ENCODE measurements at regions not wholly inside any gene's neighbourhood (a gene's known extent, or its start where the extent isn't known, plus 50 kb on each side); places are given as distances from the start of the nearest gene placed in this dataset.
"Not testable (repeated sequence)": the region's sequence is repeated elsewhere in the genome, so short reads cannot be mapped to it uniquely, and the experiment has no call there.

DNA sequence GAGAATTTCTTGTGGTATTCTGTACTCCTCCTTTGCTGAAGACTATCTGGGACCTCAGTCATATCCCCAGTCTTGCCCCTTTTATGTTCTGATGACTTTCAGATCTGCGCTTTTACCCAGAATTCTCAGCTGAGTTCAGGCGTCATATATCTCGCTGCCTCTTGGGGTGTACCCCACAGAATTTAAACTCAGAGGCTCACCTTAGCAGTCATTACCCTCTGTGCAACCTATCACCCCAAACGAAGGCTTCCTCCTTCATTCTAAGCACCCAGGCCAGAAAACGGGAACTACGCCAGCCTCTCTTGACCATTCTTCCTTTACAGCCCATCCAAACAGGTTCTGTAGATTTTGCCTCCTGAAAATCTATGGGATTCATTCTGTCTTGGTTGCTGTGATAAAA, 574.8 kb upstream of the C16orf82 start:
- H3K36me3 Mint-ChIP-seq = no peaks in the 10 kb centered on the region
- intact Hi-C loops (cut with micrococcal nuclease) = no loop called here
- no peak for DNase-seq
- H3K9me3 Mint-ChIP-seq = no peaks in the 10 kb centered on the region
- H3K4me1 Mint-ChIP-seq (ENCODE audit: low read depth) = no peaks in the 10 kb centered on the region
- ChIA-PET CTCF (no interaction called here), POLR2A (no interaction called here)
- no peak overlapping the region for H3K4me3 Mint-ChIP-seq
- H3K27me3 Mint-ChIP-seq = peaks cover 6% of the 10 kb centered on the region
- H3K27ac Mint-ChIP-seq = no peak overlapping the region

DNA sequence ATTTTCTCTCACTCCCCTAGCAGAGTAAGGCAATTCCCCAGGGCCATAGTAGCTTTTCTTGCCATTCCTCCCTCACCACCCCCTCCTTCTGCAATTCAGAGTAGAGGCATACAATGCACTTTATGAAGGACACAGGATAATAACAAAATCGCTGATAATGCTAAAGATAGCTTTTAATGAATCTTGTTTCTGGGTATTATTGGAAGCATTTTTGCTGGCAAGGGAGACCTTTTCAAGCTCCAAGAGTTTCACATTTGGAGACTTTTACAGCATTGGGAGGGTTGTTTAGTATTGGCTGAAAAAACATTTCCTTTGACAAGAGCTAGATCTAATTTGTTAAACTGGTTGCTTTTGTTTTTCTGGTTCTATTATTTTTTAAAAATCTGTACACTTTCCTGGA, 573.0 kb upstream of the C16orf82 start:
- no peaks in the 10 kb centered on the region for H3K4me1 Mint-ChIP-seq (ENCODE audit: low read depth)
- POLR2A ChIA-PET = no interaction called here
- CTCF ChIA-PET = interaction anchor here (0.9 to 1.1 kb wide), 2 partner anchors 11 to 152 kb away, joined by 3 read pairs; no protein-coding TSS in a partner anchor
- intact Hi-C loops (cut with micrococcal nuclease) = no loop called here
- no peaks in the 10 kb centered on the region for H3K9me3 Mint-ChIP-seq
- H3K27me3 Mint-ChIP-seq = peaks cover 11% of the 10 kb centered on the region
- no peak for DNase-seq
- no peak overlapping the region for H3K27ac Mint-ChIP-seq
- no peaks in the 10 kb centered on the region for H3K36me3 Mint-ChIP-seq
- H3K4me3 Mint-ChIP-seq = no peak overlapping the region

DNA sequence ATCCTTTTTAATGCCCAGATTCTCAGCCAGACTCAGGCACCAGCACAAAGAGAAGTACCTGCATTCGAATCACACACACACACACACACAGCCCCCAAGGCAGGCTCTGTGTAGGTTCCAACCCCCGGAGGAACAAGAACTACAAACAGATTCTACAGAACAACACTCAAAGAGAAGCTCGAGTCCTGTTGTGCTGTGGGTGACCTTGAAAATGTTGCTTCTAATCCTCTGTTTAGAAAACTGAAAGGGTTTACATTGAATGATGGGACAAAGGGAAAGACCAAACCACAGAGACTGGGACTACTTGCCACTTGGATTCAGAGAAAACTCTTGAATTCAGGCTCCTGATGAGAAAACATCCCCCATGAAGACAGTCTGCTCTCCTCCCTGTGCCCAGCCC, 568.8 kb upstream of the C16orf82 start:
- H3K9me3 Mint-ChIP-seq = no peaks in the 10 kb centered on the region
- ChIA-PET POLR2A (no interaction called here), CTCF (interaction anchor here (1.0 kb wide), 1 partner anchor 148 kb away, joined by 3 read pairs; no protein-coding TSS in a partner anchor)
- no peaks in the 10 kb centered on the region for H3K36me3 Mint-ChIP-seq
- intact Hi-C loops (cut with micrococcal nuclease) = no loop called here
- no peaks in the 10 kb centered on the region for H3K4me1 Mint-ChIP-seq (ENCODE audit: low read depth)
- peaks cover 13% of the 10 kb centered on the region for H3K27me3 Mint-ChIP-seq
- DNase-seq = no peak
- no peak overlapping the region for H3K27ac Mint-ChIP-seq
- no peak overlapping the region for H3K4me3 Mint-ChIP-seq

DNA sequence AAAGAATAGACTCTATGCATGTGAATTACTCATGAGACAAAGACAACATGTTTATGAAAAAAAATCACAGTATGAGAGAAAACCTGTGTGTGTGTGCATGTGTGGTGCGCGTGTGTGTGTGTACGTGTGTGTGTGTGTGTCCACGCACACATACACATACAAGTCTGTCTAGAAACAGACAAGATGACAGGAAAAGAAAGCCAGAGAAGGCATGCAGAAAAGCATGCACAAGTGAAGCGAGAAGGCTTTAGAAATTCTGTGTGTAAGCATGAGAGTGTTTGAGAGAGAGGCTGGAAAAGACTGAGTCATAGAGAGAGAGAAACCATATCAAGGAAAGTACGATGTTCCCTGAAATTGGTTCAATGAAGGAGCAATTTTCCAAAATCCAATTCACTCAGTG, 566.4 kb upstream of the C16orf82 start:
- Mint-ChIP-seq H3K27ac (no peak overlapping the region), H3K36me3 (no peaks in the 10 kb centered on the region), H3K4me3 (no peak overlapping the region), H3K4me1 (ENCODE audit: low read depth) (no peaks in the 10 kb centered on the region), H3K27me3 (peaks cover 11% of the 10 kb centered on the region), H3K9me3 (no peaks in the 10 kb centered on the region)
- POLR2A ChIA-PET = no interaction called here
- CTCF ChIA-PET = no interaction called here
- DNase-seq = no peak
- intact Hi-C loops (cut with micrococcal nuclease) = no loop called here

DNA sequence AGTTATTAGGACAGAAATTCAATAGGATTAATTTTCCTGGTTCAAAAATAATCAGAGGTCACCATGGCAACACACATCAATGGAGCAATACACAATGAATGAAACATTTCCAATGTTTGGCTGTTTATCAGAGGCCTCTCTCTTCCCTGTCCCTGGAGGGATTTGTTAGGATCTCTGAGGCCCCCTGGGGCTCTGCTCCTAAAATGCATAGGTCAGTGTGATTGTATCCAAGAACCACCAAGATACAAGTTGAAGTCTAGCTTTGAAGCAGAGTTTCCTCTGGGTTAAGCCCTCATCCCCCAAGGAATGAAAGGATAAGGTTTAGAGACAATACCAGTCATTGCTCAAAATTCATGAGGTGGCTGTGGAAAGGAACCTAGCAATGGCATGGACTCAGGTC, 561.2 kb upstream of the C16orf82 start:
- CTCF ChIA-PET = interaction anchor here (0.6 to 1.5 kb wide), 2 partner anchors 12 to 70 kb away, joined by 3 to 4 read pairs; no protein-coding TSS in a partner anchor
- H3K4me1 Mint-ChIP-seq (ENCODE audit: low read depth) = no peaks in the 10 kb centered on the region
- intact Hi-C loops (cut with micrococcal nuclease) = no loop called here
- POLR2A ChIA-PET = no interaction called here
- no peak overlapping the region for H3K4me3 Mint-ChIP-seq
- no peaks in the 10 kb centered on the region for H3K36me3 Mint-ChIP-seq
- DNase-seq = no peak
- no peak overlapping the region for H3K27ac Mint-ChIP-seq
- H3K9me3 Mint-ChIP-seq = no peaks in the 10 kb centered on the region
- no peaks in the 10 kb centered on the region for H3K27me3 Mint-ChIP-seq

DNA sequence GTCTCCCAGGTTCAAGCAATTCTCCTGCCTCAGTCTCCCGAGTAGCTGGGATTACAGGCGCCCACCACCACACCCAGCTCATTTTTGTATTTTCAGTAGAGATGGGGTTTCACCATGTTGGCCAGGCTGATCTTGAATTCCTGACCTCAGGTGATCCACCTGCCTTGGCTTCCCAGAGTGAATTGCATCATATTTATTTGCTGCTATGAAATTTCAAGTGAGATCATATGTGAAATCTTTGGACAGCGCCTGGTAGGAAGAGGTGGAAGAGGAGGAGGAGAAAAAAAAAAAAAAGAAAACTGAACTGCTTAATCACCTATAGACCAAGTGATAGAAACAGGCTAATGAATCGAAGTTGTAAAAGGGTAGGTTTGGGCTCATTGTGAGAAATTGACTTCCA, 557.8 kb upstream of the C16orf82 start:
- H3K4me1 Mint-ChIP-seq (ENCODE audit: low read depth); intact Hi-C loops (cut with micrococcal nuclease); CTCF ChIA-PET; H3K27ac Mint-ChIP-seq; H3K9me3 Mint-ChIP-seq; H3K27me3 Mint-ChIP-seq; H3K4me3 Mint-ChIP-seq; DNase-seq; POLR2A ChIA-PET; H3K36me3 Mint-ChIP-seq: not testable (repeated sequence)

DNA sequence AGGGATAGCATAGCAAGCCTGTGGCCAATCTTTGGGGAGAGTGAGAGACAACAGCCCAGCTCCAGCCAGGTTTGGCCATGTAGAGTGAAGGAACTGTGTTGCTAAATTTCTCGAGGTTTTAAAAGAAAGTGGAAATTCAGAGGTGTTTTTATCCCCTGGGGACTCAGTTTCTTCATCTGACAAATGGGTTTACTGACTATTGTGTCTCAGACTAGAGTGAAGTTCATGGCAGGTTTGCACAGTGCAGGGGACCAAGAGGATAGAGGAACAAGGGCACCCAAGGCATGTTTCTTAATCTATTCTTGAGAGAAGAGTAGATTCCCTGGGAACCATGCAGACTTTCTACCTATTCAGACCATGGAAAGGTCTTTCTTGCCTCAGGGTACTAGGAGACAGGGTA, 555.8 kb upstream of the C16orf82 start:
- DNase-seq = no peak
- intact Hi-C loops (cut with micrococcal nuclease) = no loop called here
- H3K27ac Mint-ChIP-seq = no peak overlapping the region
- H3K36me3 Mint-ChIP-seq = no peaks in the 10 kb centered on the region
- no peaks in the 10 kb centered on the region for H3K9me3 Mint-ChIP-seq
- ChIA-PET CTCF (no interaction called here), POLR2A (no interaction called here)
- H3K4me1 Mint-ChIP-seq (ENCODE audit: low read depth) = no peaks in the 10 kb centered on the region
- no peaks in the 10 kb centered on the region for H3K27me3 Mint-ChIP-seq
- H3K4me3 Mint-ChIP-seq = no peak overlapping the region

DNA sequence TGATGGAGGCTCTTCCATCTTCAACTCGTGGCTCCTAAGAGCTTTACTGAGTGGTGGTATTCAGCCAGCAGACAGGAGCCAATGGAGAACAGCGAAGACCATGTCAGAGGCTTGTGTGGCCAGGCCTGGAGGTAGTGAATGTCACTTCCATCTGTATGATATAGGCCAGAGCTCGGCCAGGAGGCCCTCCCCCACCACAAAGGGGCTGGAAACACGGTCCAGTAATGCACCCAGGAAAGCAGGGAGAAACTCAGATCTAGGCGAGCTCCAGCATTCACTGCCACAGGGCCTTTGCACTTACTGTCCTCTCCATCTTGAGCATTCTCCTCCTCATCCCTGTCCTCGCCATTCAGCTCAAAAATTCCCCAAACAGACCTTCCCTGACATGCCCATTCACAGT, 555.3 kb upstream of the C16orf82 start:
- H3K4me3 Mint-ChIP-seq = no peak overlapping the region
- H3K36me3 Mint-ChIP-seq = no peaks in the 10 kb centered on the region
- no peaks in the 10 kb centered on the region for H3K9me3 Mint-ChIP-seq
- H3K27ac Mint-ChIP-seq = no peak overlapping the region
- intact Hi-C loops (cut with micrococcal nuclease) = no loop called here
- no peaks in the 10 kb centered on the region for H3K4me1 Mint-ChIP-seq (ENCODE audit: low read depth)
- ChIA-PET CTCF (no interaction called here), POLR2A (no interaction called here)
- DNase-seq = no peak
- no peaks in the 10 kb centered on the region for H3K27me3 Mint-ChIP-seq

DNA sequence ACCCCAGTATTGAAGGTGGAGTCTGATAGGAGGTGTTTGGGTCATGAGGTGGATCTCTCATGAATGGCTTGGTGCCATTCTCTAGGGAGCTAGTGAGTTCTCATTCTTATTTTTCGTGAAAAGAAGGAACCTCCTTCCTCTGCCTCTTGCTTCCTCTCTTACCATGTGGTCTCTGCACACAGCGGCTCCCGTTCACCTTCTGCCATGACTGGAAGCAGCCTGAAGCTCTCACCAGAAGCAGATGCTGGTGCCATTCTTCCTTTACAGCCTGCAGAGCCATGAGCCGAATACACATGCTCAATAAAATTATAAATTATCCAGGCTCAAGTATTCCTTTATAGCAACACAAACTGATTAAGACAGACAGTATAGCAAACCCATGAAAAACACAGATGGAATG, 545.1 kb upstream of the C16orf82 start:
- H3K36me3 Mint-ChIP-seq = no peaks in the 10 kb centered on the region
- no peaks in the 10 kb centered on the region for H3K4me1 Mint-ChIP-seq (ENCODE audit: low read depth)
- no peak for DNase-seq
- H3K27ac Mint-ChIP-seq = no peak overlapping the region
- no peak overlapping the region for H3K4me3 Mint-ChIP-seq
- POLR2A ChIA-PET = no interaction called here
- H3K9me3 Mint-ChIP-seq = no peaks in the 10 kb centered on the region
- H3K27me3 Mint-ChIP-seq = no peaks in the 10 kb centered on the region
- intact Hi-C loops (cut with micrococcal nuclease) = no loop called here
- CTCF ChIA-PET = interaction anchor here (1.0 kb wide), 1 partner anchor 19 kb away, joined by 3 read pairs; no protein-coding TSS in a partner anchor

DNA sequence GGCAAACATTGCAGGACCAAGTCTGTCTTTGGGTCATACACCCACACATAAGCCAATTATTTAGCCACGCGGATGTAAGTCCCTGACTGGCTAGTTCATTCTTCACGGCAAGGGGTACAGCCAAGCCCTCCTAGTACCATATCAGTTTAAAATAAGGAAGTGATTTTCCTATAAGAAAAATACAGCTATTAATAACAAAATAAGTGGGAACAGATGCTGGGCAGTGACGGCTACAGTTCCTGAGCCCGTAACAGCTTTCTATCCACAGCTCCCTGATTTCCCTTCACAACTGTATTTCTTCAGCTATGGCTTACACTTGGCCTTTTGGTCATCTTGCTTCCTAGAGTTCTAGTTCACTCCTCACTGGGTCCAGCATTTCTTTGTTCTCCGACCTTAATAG, 542.4 kb upstream of the C16orf82 start:
- H3K27me3 Mint-ChIP-seq = no peaks in the 10 kb centered on the region
- H3K4me3 Mint-ChIP-seq = no peak overlapping the region
- no peak overlapping the region for H3K27ac Mint-ChIP-seq
- no peaks in the 10 kb centered on the region for H3K4me1 Mint-ChIP-seq (ENCODE audit: low read depth)
- no peaks in the 10 kb centered on the region for H3K9me3 Mint-ChIP-seq
- CTCF ChIA-PET = no interaction called here
- no peak for DNase-seq
- intact Hi-C loops (cut with micrococcal nuclease) = no loop called here
- no peaks in the 10 kb centered on the region for H3K36me3 Mint-ChIP-seq
- POLR2A ChIA-PET = no interaction called here

DNA sequence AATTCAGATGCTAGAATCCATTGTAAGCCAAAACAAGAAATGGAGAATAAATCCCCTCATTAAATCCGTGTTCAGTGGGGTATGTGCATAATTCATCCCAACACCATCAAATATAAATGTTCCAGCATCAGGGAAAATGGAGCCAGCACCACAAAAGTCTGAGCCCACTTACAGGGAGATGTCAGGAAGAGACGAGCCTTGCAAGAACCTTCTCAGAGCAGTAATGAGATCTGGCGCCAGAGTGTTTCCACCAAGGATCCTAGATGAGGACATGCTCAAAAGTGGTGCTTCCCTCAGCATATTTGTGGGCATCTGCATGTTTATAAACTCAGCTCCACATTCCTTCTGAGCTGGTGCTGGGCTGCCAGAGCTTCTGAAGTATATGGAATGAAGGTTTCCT, 541.9 kb upstream of the C16orf82 start:
- Mint-ChIP-seq H3K36me3 (no peaks in the 10 kb centered on the region), H3K9me3 (no peaks in the 10 kb centered on the region), H3K27ac (no peak overlapping the region), H3K4me3 (no peak overlapping the region), H3K27me3 (no peaks in the 10 kb centered on the region), H3K4me1 (ENCODE audit: low read depth) (no peaks in the 10 kb centered on the region)
- CTCF ChIA-PET = no interaction called here
- intact Hi-C loops (cut with micrococcal nuclease) = no loop called here
- no peak for DNase-seq
- POLR2A ChIA-PET = no interaction called here

DNA sequence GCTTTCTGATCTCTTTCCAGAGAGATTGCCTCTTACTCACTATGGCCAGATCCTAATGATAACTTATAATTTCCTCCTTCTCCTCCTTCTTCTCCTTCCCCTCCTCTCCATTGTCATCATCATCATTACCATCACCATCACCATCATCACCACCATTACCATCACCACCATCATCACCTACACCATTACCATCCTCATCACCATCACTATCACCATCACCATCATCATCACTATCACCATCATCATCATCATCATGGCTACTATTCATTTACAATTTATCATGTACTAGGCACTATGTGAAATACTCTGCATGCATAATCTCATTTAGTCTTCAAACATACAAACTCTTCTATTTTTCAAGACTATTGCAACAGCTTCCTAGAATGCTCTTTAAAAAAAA, 540.9 kb upstream of the C16orf82 start:
- H3K9me3 Mint-ChIP-seq = no peaks in the 10 kb centered on the region

DNA sequence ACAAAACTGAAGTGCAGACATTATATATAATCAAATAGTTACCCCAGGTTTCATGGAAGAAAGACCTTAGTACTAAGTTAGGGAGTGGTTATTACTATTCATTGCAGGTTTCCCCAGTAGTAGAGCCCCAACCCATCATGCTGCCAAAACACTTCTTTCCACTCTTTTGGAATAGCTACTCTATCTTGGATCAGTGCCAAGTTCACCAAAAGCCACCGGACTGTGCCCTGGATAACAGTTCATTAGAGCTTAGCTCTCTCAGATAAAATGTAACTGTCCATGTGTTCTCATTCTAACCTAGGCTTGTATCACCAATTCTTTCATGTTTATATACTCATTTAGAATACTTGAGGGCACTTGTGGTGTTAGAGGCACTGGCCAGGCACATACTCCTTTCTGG, 540.1 kb upstream of the C16orf82 start:
- Mint-ChIP-seq H3K27ac (no peak overlapping the region), H3K4me3 (no peak overlapping the region), H3K27me3 (no peaks in the 10 kb centered on the region), H3K36me3 (no peaks in the 10 kb centered on the region), H3K9me3 (no peaks in the 10 kb centered on the region), H3K4me1 (ENCODE audit: low read depth) (no peaks in the 10 kb centered on the region)
- CTCF ChIA-PET = no interaction called here
- DNase-seq = no peak
- intact Hi-C loops (cut with micrococcal nuclease) = no loop called here
- POLR2A ChIA-PET = no interaction called here

More for the DNA sequence above, 540.9 kb upstream of the C16orf82 start:
- Mint-ChIP-seq H3K4me3 (no peak overlapping the region), H3K27me3 (no peaks in the 10 kb centered on the region), H3K4me1 (ENCODE audit: low read depth) (no peaks in the 10 kb centered on the region), H3K36me3 (no peaks in the 10 kb centered on the region), H3K27ac (no peak overlapping the region)
- ChIA-PET POLR2A (no interaction called here), CTCF (no interaction called here)
- DNase-seq = no peak
- intact Hi-C loops (cut with micrococcal nuclease) = no loop called here

Measured in activated CD4-positive, alpha-beta memory T cell treated with anti-CD3 and anti-CD28 coated beads for 36 hours (primary cell).